ENCODE measurements at regions not wholly inside any gene's neighbourhood (a gene's known extent, or its start where the extent isn't known, plus 50 kb on each side); places are given as distances from the start of the nearest gene placed in this dataset.
"Not testable (repeated sequence)": the region's sequence is repeated elsewhere in the genome, so short reads cannot be mapped to it uniquely, and the experiment has no call there.

DNA sequence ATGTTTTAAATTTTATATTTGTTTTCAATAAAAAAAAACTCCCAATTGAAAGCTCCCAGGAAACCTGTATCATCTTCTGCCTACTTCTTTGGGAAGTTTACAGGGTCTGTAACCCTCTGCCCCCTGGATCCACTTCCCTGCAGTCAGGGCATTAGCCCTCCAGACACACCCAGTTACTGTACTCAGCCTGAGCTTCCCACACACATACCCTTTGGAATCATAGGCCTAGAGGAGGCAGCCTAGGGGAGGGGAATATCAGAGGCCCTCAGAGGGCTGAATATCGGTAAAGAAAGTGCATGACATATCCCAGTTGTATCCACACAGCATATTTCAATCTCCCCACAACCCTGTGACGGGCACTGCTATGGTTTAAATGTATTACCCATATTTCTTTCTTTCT lies 56.2 kb upstream of the TFPI start:
- not testable (repeated sequence) for DNase-seq (ENCODE audit: low read depth, low spot score)

DNA sequence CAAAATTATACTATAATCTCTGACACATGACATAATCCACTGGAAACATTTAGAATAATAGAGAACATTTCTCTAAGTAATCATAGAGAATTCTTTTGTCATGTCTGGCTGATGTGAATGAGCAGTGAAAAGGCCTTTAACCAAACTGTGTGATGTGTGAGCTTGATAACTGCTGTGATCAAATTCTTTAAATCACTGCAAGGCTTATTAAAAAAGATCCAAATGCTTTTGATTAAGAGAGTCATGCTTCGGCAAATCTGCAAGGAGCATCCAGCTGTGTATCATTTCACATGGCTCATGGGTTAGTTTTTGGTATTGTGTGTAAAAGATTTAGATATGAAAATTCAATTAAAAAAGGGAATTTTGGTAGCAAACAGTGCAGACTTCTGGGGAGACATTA lies 58.6 kb upstream of the TFPI start:
- DNase-seq (ENCODE audit: low read depth, low spot score), result no peak

DNA sequence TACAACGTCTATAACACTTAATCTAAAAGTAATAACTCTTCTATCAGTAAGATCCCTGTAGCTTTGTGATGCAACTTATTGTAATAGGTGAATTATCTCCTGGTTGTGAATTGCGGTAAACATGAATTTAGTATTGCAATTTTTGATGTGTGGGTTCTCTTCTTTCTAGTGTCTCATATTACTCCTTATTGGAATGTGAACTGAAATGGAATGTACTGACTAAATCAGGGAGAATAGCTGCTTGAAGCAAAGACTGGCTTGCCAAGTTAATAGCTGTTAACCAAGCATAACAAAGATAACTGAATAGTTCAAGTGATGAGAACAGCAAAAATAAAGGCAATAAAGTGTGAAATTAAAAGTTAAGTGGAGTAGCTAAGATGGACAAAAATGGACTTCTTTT lies 60.5 kb upstream of the TFPI start:
- DNase-seq (ENCODE audit: low read depth, low spot score), result no peak

DNA sequence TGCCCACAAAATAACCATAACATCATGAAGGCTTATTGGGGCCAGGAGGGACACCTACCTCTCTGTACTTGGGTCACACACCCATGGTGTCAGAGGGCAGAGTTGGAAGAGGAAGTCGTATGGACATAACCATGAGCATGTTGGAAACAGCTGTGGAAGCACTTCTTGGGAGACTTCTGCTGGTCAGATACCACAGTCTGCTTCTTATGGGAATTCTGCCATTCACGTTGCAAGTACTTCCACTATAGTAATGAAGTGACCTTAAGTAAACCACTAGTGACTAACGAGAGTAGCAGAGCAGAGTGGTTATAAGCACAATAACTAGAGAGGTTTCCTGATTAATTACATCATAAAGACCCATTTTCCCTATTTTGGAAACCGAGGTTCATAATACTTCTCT lies 61.1 kb upstream of the TFPI start:
- no peak for DNase-seq (ENCODE audit: low read depth, low spot score)

GRCh38 chr2:187615902-187616301 lies 61.7 kb upstream of the TFPI start:
- no peak for DNase-seq (ENCODE audit: low read depth, low spot score)

- DNase-seq (ENCODE audit: low read depth, low spot score), result no peak
These were observed 62.9 kb upstream of the TFPI start for GRCh38 chr2:187617120-187617519.

- DNase-seq (ENCODE audit: low read depth, low spot score), result no peak
These were observed 63.7 kb upstream of the TFPI start for GRCh38 chr2:187617905-187618304.

DNA sequence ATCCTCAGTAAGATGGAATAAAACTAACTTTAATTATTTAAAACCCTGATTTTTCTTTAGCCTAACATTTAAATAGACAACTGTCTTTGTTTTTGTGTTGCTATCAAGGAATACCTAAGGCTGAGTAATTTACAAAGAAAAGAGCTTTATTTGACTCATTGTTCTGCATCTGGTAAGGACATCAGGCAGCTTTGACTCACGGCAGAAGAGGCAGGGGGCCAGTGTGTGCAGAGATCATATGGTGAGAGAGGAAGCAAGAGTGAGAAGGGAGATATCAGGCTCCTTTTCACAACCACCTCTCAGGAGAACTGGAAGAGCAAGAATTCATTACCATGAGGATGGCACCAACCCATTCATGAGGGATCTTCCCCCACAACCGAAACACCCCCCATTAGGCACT lies 64.6 kb upstream of the TFPI start:
- DNase-seq (ENCODE audit: low read depth, low spot score), result no peak

DNA sequence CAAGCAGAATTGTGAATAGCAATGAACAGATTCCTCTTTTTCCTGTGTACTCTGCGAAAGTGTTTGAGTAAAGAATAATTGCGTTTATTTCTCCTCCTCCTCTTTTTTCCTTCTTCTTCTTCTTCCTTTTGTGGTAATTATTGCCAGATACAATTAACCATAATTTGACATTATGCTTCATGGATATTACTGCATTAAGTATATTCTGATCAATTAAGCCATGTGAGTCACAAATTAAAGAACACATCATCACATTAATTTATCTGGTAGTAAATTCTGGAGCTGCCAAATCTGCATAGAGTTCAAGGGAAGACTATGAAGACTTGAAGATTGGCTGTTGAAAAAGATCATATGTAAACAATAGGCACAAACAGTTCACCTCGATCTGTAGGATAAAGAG lies 72.9 kb upstream of the TFPI start:
- DNase-seq (ENCODE audit: low read depth, low spot score), result no peak

DNA sequence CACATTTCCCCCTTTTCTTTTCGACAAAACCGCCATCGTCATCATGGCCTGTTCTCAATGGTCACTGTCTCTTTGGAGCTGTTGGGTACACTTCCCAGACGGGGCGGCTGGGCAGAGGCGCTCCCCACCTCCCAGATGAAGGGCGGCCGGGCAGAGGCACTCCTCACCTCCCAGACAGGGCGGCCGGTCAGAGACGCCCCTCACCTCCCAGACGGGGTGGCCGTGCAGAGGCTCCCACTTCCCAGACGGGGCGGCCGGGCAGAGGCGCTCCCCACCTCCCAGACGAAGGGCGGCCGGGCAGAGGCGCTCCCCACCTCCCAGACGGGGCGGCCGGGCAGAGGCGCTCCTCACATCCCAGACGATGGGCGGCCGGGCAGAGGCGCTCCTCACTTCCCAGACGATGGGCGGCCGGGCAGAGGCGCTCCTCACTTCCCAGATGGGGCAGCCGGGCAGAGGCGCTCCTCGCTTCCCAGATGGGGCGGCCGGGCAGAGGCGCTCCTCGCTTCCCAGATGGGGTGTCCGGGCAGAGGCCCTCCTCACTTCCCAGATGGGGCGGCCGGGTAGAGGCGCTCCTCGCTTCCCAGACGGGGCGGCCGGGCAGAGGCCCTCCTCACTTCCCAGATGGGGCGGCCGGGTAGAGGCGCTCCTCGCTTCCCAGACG lies 82.6 kb upstream of the TFPI start:
- DNase-seq (ENCODE audit: low read depth, low spot score), result not testable (repeated sequence)

DNA sequence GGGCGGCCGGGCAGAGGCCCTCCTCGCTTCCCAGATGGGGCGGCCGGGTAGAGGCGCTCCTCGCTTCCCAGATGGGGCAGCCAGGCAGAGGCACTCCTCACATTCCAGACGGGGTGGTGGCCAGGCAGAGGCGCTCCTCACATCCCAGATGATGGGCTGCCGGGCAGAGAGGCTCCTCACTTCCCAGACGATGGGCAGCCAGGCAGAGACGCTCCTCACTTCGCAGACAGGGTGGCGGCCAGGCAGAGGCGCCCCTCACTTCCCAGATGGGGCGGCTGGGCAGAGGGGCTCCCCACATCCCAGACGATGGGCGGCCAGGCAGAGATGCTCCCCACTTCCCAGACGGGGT lies 83.1 kb upstream of the TFPI start:
- not testable (repeated sequence) for DNase-seq (ENCODE audit: low read depth, low spot score)

GRCh38 chr2:187637771-187638170 lies 83.5 kb upstream of the TFPI start:
- not testable (repeated sequence) for DNase-seq (ENCODE audit: low read depth, low spot score)

DNA sequence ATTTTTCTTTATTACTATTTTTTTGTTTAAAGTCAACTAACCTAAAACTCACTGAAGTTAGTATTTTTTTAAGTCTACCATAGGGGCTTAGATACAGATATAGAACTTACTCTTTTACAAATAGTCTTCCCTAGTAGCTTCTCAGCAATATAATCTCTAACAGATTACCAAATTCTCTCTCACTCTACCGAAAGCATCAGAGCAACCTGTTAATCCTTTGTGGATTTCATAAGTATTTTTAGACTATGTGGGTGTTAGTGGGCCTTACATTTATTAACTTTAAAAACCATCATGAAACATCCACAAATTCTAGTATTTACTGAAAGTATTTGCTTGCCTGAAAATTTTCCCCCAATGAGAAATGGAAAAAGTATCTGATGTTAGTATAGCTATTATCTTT lies 84.6 kb upstream of the TFPI start:
- no peak for DNase-seq (ENCODE audit: low read depth, low spot score)

GRCh38 chr2:187640926-187641510 lies 86.8 kb upstream of the TFPI start:
- no peak for DNase-seq (ENCODE audit: low read depth, low spot score)

- no peak for DNase-seq (ENCODE audit: low read depth, low spot score)
These were observed 88.3 kb upstream of the TFPI start for GRCh38 chr2:187642498-187642897.

DNA sequence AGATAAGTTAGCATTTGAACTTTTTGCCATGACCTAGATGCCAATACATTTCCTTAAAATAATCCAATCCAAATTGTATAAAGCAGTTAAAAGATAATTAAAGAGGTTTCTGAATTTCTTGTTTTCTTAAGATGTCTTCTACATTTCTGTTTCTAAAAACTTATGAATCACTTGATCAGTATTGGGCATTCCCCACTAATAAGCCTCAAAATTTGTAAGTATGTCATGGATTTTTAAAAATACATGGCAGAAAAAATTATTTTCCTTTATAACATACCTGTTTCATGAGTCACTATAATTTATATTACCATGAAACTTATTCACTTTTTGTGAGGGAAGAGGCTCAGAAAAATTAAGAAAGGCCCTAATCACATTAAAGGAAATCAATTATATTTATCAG lies 90.3 kb upstream of the TFPI start:
- DNase-seq (ENCODE audit: low read depth, low spot score), result no peak

- DNase-seq (ENCODE audit: low read depth, low spot score), result no peak
These were observed 90.7 kb upstream of the TFPI start for GRCh38 chr2:187644981-187645380.

GRCh38 chr2:187646556-187646955 lies 92.3 kb upstream of the TFPI start:
- DNase-seq (ENCODE audit: low read depth, low spot score), result no peak

DNA sequence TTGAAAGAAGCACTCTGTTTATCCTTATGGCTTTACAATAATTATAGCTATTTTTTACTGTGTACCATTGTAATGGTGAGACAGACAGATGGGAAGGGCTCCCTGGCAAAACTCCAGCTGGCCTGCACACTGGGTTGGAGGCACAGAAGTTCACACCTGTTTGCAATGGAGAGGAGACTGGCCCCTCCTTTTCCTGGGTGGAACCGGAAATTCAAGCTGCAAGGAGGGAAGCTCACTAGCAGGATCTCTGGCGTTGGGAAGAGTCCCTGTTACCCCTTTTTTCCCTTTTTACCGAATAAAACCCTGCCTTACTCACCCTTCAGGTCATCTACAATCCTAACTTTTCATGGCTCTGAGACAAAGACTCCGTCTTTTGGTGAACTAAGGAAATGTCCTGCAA lies 100.3 kb upstream of the TFPI start:
- no peak for DNase-seq (ENCODE audit: low read depth, low spot score)

GRCh38 chr2:187655001-187655400 lies 100.8 kb upstream of the TFPI start:
- no peak for DNase-seq (ENCODE audit: low read depth, low spot score)

GRCh38 chr2:187656123-187656522 lies 101.9 kb upstream of the TFPI start:
- no peak for DNase-seq (ENCODE audit: low read depth, low spot score)

DNA sequence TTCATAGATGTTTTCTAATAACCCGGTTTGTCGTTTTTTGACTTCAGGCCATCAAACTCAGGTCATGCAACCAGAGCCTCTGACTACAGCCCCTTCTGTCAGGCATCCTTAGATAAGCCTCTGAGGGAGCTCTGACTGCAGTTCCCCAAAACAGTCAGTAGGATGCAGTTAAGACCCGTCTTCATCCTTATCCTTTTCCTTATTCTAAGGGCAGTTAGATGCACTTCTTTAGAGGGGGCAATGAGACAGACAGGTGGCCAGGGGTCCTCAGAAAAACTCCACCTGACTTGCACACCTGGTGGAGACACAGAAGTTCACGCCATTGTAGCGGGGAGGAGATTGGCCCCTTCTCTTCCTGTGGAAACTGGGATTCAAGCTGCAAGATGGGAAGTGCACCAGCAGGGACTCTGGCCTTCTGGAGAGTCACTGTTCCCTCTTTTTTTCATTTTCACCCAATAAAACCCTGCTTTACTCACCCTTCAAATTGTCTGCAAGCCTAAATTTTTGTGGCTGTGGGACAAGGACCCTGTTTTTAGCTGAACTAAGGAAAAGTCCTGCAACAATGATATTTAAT lies 104.8 kb upstream of the TFPI start:
- peak; percentile 62 for DNase-seq (ENCODE audit: low read depth, low spot score)

DNA sequence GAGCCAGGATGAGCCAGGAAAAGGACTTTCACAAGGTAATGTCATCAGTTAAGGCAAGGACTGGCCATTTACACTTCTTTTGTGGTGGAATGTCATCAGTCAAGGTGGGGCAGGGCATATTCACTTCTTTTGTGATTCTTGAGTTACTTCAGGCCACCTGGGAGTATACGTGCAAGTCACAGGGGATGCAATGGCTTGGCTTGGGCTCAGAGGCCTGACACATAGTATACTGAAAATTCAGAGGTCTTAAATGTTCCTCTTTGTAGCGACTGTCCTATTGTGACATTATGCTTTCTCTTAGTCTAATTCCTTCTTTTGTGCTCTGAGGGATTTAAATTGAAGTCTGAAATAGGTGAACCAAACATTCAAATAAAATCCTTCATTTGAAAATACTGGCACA lies 121.8 kb upstream of the TFPI start:
- DNase-seq (ENCODE audit: low read depth, low spot score), result peak; percentile 31

- DNase-seq (ENCODE audit: low read depth, low spot score), result no peak
These were observed 125.2 kb upstream of the TFPI start for GRCh38 chr2:187679454-187679853.
